ENCODE measurements at regions not wholly inside any gene's neighbourhood (a gene's known extent, or its start where the extent isn't known, plus 50 kb on each side); places are given as distances from the start of the nearest gene placed in this dataset.
"Not testable (repeated sequence)": the region's sequence is repeated elsewhere in the genome, so short reads cannot be mapped to it uniquely, and the experiment has no call there.

DNA sequence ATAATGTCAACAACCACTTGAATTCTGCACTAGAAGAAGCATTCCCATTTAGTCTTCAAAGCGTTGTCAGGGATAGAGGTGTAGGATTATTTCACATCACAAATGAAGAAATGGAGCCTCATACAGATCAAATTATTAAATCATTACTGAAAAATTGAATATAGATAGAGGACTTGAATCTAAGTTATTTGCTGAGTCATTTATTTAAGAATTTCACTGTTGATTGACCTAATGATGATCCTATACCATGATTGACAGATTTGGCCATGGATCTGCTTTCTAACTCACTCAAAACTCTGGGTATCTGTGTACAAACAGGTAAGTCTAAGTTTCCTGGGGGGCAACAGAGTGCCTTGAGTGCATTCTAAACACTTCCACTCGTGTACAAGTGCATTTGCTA lies 215.9 kb downstream of the BTBD3 start:
- Mint-ChIP-seq H3K4me1 (no peaks in the 10 kb centered on the region), H3K36me3 (no peaks in the 10 kb centered on the region), H3K4me3 (no peak overlapping the region), H3K27me3 (ENCODE audit: low read depth in 3 of 3) (peaks cover 0 to 2% (median 0%) of the 10 kb centered on the region in 3 donors), H3K27ac (no peak overlapping the region), H3K9me3 (peaks cover 0 to 30% (median 4%) of the 10 kb centered on the region in 6 donors)
- no peak for DNase-seq

DNA sequence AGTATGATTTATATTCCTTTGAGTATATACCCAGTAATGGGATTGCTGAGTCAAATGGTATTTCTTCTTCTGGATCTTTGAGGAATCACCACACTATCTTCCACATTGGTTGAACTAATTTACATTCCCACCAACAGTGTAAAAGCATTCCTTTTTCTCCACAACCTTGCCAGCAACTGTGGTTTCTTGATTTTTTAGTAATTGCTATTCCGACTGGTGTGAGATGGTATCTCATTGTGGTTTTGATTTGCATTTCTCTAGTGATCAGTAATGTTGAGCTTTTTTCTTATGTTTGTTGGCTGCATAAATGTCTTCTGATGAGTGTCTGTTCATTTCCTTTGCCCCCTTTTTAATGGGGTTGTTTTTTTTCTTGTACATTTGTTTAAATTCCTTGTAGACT lies 228.3 kb downstream of the BTBD3 start:
- H3K36me3 Mint-ChIP-seq; H3K4me1 Mint-ChIP-seq; H3K27ac Mint-ChIP-seq; H3K4me3 Mint-ChIP-seq; H3K27me3 Mint-ChIP-seq (ENCODE audit: low read depth in 3 of 3); DNase-seq: not testable (repeated sequence)
- peaks cover 16 to 35% (median 21%) of the 10 kb centered on the region in 6 donors for H3K9me3 Mint-ChIP-seq

DNA sequence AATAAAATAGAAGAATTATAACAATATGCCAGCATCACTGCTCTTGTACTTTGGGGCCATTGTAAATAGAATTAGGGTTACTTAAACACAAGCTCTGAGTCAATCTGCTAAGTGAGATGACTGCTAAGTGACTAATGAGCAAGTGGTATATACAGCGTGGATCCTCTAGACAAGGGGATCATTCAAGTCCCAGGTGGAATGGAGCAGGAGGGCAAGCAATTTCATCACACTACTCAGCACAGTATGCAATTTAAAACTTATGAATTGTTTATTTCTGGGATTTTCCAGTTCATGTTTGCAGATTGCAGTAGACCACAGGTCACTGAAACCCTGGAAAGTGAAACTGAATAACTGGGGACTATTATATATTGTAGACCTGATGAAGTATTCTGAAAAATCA lies 235.3 kb downstream of the BTBD3 start:
- Mint-ChIP-seq H3K4me1 (no peaks in the 10 kb centered on the region), H3K36me3 (peaks cover 0 to 3% (median 0%) of the 10 kb centered on the region in 3 donors), H3K4me3 (no peak overlapping the region), H3K9me3 (peaks cover 4 to 13% (median 9%) of the 10 kb centered on the region in 6 donors), H3K27ac (no peak overlapping the region), H3K27me3 (ENCODE audit: low read depth in 3 of 3) (peaks cover 0 to 3% (median 0%) of the 10 kb centered on the region in 3 donors)
- no peak for DNase-seq

DNA sequence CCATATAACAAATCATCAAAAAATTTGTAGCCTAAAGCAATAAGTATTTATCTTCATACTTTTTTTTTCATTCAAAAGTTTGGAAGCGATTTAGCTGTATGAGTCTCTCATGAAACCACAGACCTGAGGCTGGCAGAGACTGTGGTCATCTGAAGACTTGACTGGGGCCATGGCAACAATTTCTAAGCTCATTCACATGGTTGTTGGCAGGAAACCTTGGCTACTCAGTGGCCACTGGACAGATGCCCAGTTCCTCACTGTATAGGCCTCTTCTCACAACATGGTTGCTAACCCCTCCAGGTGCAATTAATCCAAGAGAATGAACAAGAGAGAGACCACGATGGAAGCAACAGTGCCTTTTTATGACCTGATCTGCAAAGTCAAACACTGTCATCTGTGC lies 235.9 kb downstream of the BTBD3 start:
- Mint-ChIP-seq H3K4me1 (no peaks in the 10 kb centered on the region), H3K36me3 (peaks cover 0 to 3% (median 0%) of the 10 kb centered on the region in 3 donors), H3K4me3 (no peak overlapping the region), H3K27me3 (ENCODE audit: low read depth in 3 of 3) (peaks cover 0 to 3% (median 3%) of the 10 kb centered on the region in 3 donors), H3K27ac (no peak overlapping the region), H3K9me3 (peaks cover 2 to 13% (median 6%) of the 10 kb centered on the region in 6 donors)
- DNase-seq: no peak

DNA sequence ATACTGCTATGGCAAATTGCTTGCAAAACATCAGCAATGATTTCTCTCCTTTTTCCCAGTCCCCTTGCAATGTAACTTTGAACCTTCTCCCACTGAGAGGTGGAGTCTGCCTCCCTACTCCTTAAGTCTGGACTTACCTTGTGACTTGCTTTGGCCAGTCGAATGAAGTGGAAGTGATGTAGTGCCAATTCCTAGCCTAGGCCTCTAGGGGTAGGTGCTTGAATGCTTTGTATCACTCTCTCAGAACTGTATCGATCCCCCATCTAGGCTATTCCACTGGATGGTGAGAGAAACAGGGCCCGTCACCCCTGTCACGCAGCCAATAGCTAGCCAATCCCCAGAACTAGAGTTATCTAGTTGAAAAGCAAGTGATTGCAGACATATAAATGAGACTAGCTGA lies 238.6 kb downstream of the BTBD3 start:
- Mint-ChIP-seq H3K4me3 (no peak overlapping the region), H3K27me3 (ENCODE audit: low read depth in 3 of 3) (peaks cover 0 to 3% (median 3%) of the 10 kb centered on the region in 3 donors), H3K36me3 (peaks cover 0 to 3% (median 0%) of the 10 kb centered on the region in 3 donors), H3K27ac (no peak overlapping the region), H3K4me1 (no peaks in the 10 kb centered on the region), H3K9me3 (peaks cover 0 to 13% (median 5%) of the 10 kb centered on the region in 6 donors)
- DNase-seq: no peak

DNA sequence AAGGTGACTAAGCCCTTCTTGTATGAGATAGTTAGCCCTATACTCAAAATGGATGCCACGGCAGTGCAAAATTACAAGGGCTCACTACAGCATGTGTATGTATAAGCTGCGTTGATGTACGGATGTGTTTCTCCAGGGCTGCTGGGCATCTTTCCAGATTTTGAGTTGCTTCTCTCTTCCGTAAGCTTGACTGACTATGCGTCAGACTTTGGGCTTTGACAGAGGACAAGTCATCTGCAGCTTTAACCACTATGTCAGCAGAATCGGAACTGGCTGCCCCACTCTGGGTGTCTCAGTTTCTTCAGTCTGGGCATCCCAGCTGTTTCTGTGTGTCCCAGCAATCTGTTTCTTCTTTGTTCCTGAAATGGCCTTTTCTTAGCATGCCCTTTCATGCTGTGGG lies 241.6 kb downstream of the BTBD3 start:
- H3K4me3 Mint-ChIP-seq: no peak overlapping the region
- peaks cover 0 to 3% (median 0%) of the 10 kb centered on the region in 3 donors for H3K36me3 Mint-ChIP-seq
- H3K4me1 Mint-ChIP-seq: no peaks in the 10 kb centered on the region
- H3K27ac Mint-ChIP-seq: no peak overlapping the region
- H3K9me3 Mint-ChIP-seq: peaks cover 0 to 16% (median 7%) of the 10 kb centered on the region in 6 donors
- H3K27me3 Mint-ChIP-seq (ENCODE audit: low read depth in 3 of 3): peaks cover 0 to 3% (median 3%) of the 10 kb centered on the region in 3 donors
- DNase-seq: no peak

DNA sequence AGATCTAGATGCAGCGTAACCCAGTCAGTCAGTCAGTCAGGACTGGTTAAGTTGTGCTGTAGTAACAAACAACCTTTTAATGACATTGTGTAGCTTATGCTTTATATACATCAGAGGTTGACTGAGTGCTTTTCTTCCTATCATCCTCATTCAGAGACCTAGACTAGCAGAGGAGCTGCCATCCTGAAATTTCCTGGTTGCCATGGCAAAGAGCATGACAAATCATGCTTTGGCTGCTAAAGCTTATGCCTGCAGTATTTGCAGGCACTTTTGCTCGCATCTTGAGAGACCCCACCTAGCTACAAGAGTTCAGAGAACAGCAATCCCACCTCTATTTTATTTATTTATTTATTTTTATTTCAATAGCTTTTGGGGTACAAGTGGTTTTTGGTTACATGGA lies 244.0 kb downstream of the BTBD3 start:
- H3K36me3 Mint-ChIP-seq: no peaks in the 10 kb centered on the region
- H3K27ac Mint-ChIP-seq: no peak overlapping the region
- H3K9me3 Mint-ChIP-seq: peaks cover 0 to 23% (median 3%) of the 10 kb centered on the region in 6 donors
- H3K27me3 Mint-ChIP-seq (ENCODE audit: low read depth in 3 of 3): peaks cover 0 to 5% (median 0%) of the 10 kb centered on the region in 3 donors
- H3K4me1 Mint-ChIP-seq: no peaks in the 10 kb centered on the region
- DNase-seq: no peak
- H3K4me3 Mint-ChIP-seq: no peak overlapping the region

DNA sequence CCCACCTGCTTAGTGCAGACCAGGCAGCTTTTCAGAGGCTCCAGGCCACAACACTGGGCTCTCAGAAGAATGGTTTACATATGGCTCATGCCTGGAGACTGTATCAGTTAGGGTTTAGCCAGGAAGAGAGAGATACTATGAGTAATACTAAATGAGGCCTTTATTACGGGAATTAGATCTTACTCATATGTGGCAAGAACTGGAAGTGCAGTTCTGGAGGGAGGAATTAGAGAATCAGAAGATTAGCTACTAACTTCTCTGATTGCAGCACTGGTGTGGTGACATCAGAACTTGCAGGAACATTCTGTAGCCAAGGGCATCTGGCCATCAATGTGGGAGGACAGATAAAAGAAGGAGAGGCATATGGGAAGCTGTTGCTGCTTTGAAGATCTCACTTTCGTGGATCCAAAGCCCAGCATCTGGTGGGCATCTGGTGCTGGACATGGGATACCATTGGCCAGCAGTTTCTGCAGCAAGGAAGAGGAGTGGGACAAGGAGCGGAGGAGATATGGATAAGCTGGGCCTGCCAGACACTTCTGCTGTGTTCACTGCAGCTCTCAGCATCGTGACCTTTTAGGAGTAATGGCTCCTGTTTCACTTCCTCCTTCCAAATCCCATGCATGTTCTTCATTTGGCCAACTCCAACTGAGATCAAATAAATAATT lies 248.5 kb downstream of the BTBD3 start:
- Mint-ChIP-seq H3K27ac (no peak overlapping the region), H3K27me3 (ENCODE audit: low read depth in 3 of 3) (peaks cover 0 to 1% (median 0%) of the 10 kb centered on the region in 3 donors), H3K36me3 (no peaks in the 10 kb centered on the region), H3K9me3 (peaks cover 0 to 27% (median 4%) of the 10 kb centered on the region in 6 donors), H3K4me1 (no peaks in the 10 kb centered on the region), H3K4me3 (no peak overlapping the region)
- DNase-seq: no peak

DNA sequence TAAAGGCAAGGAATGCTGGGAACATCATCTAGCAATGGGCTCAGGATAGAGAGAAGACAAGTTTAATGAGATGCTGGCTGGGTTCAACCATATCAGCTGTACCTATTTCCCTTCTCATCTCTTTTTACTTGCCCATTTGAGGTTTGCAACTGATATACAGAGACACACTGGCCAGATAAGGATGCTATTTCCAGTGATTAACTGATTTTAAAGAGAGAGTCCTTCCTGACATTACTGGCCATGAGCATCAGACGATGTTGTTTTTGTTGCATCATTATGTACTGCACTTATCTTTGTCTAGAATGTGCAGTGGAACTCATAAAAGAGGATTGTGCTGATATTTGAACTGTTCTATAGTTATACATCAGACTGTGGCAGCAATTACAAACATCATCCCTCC lies 252.7 kb downstream of the BTBD3 start:
- Mint-ChIP-seq H3K36me3 (no peaks in the 10 kb centered on the region), H3K4me3 (no peak overlapping the region), H3K27ac (no peak overlapping the region), H3K4me1 (peaks cover 0 to 11% of the 10 kb centered on the region in 2 donors), H3K27me3 (ENCODE audit: low read depth in 3 of 3) (peaks cover 0 to 1% (median 1%) of the 10 kb centered on the region in 3 donors), H3K9me3 (peaks cover 0 to 36% (median under 1%) of the 10 kb centered on the region in 6 donors)
- no peak for DNase-seq

DNA sequence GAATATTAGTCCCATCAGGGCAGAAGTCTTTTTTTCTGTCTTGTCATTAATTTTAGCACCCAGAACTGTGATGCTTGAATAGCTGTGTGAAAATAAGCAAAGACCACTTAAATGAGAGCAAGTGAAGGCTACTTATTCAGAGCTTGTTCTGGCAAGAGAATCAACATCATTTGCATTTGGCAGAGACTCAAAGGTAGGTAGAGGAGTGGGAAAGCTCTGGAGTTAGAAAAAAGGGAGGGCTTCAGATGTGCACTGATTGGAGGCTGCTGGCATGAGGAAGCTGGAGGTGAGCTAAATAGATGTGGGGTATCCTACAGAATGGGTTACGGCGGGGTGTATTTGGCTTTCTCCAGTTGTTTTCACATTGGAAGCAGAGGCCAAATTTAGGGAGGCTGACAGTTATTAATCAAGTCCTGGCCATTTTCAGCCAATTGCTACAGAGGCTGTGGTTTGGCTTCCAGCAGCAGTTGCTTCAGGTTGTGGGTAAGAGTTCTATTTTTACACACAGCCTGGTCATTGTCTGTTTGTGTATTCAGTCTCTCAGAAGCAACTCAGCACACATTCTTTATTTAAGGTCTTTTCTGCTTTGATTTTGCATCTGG lies 254.3 kb downstream of the BTBD3 start:
- peaks cover 0 to 29% (median 2%) of the 10 kb centered on the region in 6 donors for H3K9me3 Mint-ChIP-seq
- peaks cover 0 to 1% (median 0%) of the 10 kb centered on the region in 3 donors for H3K27me3 Mint-ChIP-seq (ENCODE audit: low read depth in 3 of 3)
- DNase-seq: no peak
- H3K36me3 Mint-ChIP-seq: no peaks in the 10 kb centered on the region
- no peak overlapping the region for H3K4me3 Mint-ChIP-seq
- H3K4me1 Mint-ChIP-seq: peaks cover 0 to 11% of the 10 kb centered on the region in 2 donors
- H3K27ac Mint-ChIP-seq: no peak overlapping the region

DNA sequence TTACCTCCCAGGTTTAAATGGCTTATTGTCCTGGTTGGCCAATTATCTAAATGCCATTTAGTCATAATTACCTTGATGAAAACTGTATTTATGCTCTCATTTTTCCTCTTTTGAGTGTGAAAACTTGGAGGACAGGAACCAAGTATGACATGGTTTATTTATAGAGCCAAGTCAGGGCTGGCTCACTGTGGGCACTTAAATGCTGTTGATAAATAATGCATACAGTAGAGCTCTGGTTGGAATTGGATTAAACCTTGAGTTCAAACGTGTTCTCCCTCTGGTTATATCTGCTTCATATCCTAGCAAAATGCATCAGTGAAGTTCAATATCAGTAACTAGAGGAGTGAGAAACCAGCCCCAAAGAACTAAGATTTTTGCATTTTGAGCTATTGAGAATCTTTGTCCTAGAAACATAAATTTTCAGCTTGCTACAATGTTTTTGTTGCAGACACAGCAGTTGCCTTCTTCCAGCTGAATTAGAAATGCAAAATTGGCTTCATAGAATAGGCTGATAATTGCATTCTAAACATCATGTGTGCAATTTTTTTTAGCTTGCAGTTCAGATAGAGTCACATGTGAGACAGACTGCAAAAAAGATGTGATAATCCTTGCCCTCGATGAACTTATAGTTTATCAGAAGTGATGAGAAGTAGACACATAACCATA lies 255.8 kb downstream of the BTBD3 start:
- peaks cover 0 to 11% of the 10 kb centered on the region in 2 donors for H3K4me1 Mint-ChIP-seq
- DNase-seq: no peak
- peaks cover 0 to 22% (median 2%) of the 10 kb centered on the region in 6 donors for H3K9me3 Mint-ChIP-seq
- H3K4me3 Mint-ChIP-seq: no peak overlapping the region
- H3K27ac Mint-ChIP-seq: no peak overlapping the region
- H3K27me3 Mint-ChIP-seq (ENCODE audit: low read depth in 3 of 3): peaks cover 0 to 1% (median 0%) of the 10 kb centered on the region in 3 donors
- no peaks in the 10 kb centered on the region for H3K36me3 Mint-ChIP-seq

DNA sequence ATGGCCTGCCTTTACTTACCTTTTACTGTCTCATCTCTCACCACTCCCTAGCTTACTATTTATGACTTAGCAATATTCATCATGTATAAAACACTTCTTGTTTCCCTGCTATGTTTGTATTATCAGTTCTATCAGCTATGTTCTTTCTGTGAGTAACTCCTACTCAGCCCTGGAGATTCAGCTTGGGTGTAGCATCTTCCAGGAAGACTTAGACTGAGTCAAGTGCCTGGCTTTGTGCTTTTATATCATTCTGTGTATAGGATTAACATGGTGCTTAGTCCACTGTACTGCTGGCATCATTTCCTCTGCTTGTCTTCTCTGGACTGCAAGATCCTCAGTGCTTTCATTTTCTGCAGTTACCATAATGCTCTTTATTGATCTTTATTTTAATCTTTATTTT lies 257.8 kb downstream of the BTBD3 start:
- Mint-ChIP-seq H3K36me3 (no peaks in the 10 kb centered on the region), H3K27ac (no peak overlapping the region), H3K27me3 (ENCODE audit: low read depth in 3 of 3) (peaks cover 0 to 1% (median 0%) of the 10 kb centered on the region in 3 donors), H3K4me1 (peaks cover 0 to 11% of the 10 kb centered on the region in 2 donors), H3K9me3 (peaks cover 0 to 13% (median 2%) of the 10 kb centered on the region in 6 donors), H3K4me3 (no peak overlapping the region)
- DNase-seq: no peak

DNA sequence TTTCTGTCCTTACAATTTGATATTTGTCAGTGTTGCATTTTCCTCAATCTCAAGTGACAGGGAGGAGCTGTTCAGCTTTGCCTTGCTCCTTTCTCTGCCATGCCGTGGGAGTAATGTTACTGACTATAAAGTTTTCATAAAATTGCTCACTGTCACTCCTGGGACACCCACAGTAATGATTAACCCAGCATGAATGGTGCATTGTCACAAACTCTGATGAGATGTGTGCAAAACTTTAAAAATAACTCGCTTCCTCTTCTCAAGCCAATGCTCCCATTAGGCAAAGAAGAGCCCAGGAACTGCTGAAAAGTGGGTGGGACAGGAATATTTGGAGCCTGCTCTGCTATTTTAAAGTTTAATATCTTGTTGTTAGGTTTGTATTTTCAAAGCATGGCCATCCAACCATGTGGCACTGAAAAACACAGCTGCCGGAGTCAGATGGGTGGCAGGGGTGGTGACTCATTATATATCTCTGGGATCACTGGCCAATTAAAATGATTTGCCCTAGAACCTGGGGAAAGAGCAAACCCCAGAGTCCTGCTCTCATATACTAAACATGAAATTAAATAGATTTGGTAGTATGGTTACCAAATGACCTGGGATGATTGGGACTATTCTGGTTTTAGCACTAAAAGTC lies 260.1 kb downstream of the BTBD3 start:
- H3K36me3 Mint-ChIP-seq: no peaks in the 10 kb centered on the region
- no peaks in the 10 kb centered on the region for H3K27me3 Mint-ChIP-seq (ENCODE audit: low read depth in 3 of 3)
- H3K4me3 Mint-ChIP-seq: no peak overlapping the region
- H3K27ac Mint-ChIP-seq: no peak overlapping the region
- H3K4me1 Mint-ChIP-seq: peaks cover 0 to 11% of the 10 kb centered on the region in 2 donors
- no peak for DNase-seq
- peaks cover 0 to 9% (median 4%) of the 10 kb centered on the region in 6 donors for H3K9me3 Mint-ChIP-seq

DNA sequence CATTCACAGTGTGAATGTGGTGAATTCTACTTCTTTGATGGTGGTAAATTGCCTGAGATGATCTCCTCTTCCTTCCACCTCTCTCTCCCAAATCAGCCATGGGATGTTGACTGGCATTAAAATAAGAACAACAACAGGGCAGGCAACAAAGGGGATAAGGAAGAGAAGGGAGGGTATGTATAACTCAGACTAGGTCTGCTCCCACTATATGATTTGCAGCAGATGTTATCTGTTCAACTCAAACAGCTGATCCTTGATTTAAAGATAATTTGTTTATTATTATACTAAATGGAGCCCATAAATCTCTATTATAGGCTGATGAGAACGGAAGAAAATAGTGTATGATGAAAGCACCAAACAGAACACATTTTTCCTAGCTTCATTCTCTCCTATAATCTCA lies 262.0 kb downstream of the BTBD3 start:
- no peak for DNase-seq
- Mint-ChIP-seq H3K36me3 (no peaks in the 10 kb centered on the region), H3K4me1 (peaks cover 0 to 8% of the 10 kb centered on the region in 2 donors), H3K27me3 (ENCODE audit: low read depth in 3 of 3) (no peaks in the 10 kb centered on the region), H3K4me3 (no peak overlapping the region), H3K9me3 (peaks cover 0 to 14% (median 4%) of the 10 kb centered on the region in 6 donors), H3K27ac (no peak overlapping the region)

Measured in immature natural killer cell (primary cell).